HCT116 (cell line): ENCODE measurements at regions not wholly inside any gene's neighbourhood (a gene's known extent, or its start where the extent isn't known, plus 50 kb on each side); places are given as distances from the start of the nearest gene placed in this dataset.

Experiments used
- ATAC-seq: fragments of 200-7000 bp; cut with Tn5 transposase; 2 replicates; pipeline ENCODE4 v1.9.1; 2020; ENCODE audit warnings: mild to moderate bottlenecking, moderate library complexity
- BruUV-seq: library from RNA; stranded (reverse); fragments of 400-500 nt; replicated peaks from 2 replicates; lab custom pipeline; 2021; lab: Mats Ljungman, UMichigan
- CTCF ChIA-PET: fragments of 300-600 bp; sonication (Branson Sonifier 250); formaldehyde crosslinking; loops from one replicate; lab custom pipeline; 2021; ENCODE audit warnings: antibody characterized with exemption; lab: Charles Lee
- POLR2A ChIA-PET: fragments of 300-600, 350-600 bp; sonication (Branson Sonifier 250); formaldehyde crosslinking; loops from one replicate; lab custom pipeline; 2021; ENCODE audit warnings: antibody characterized with exemption; lab: Charles Lee
- RAD21 ChIA-PET, 2 experiments: fragments of 300-600 bp; sonication (Branson Sonifier 250); formaldehyde crosslinking; loops; one replicate each; lab custom pipeline; 2023; ENCODE audit warnings: low total read pairs in 2 of 2; ENCODE audit not compliant: uncharacterized antibody in 2 of 2, unreplicated experiment in 2 of 2, low non-redundant PET in 1 of 2; lab: Charles Lee
- DNase-seq: peaks from one replicate; pipeline ENCODE4 v3.0.0-alpha.2; 2010; ENCODE audit warnings: low read depth, low spot score
- H2AFZ ChIP-seq: fragments of 200-600 bp; shearing (Covaris generic), sonication (generic); 2 replicates; pipeline ENCODE4 v1.6.1; 2017; ENCODE audit warnings: low read depth, mixed run types, mixed read lengths, antibody characterized with exemption, low read length; ENCODE audit not compliant: poor library complexity, severe bottlenecking
- H3K27ac ChIP-seq: 2 replicates; pipeline ENCODE4 v1.5.1; 2012; ENCODE audit warnings: low read depth, low read length
- H3K27me3 ChIP-seq: fragments of 200-600 bp; sonication (generic); 2 replicates; pipeline ENCODE4 v1.6.1; 2016; ENCODE audit warnings: mixed run types, low read length, mixed read lengths; ENCODE audit not compliant: insufficient read depth
- H3K36me3 ChIP-seq, 2 experiments: fragments of 200-500 bp in 1 of 2; fragments of 200-600 bp in 1 of 2; sonication (Bioruptor generic) in 1 of 2; sonication (generic) in 1 of 2; 2 replicates each; pipeline versions ENCODE4 v1.5.1 to v1.6.1; 2014 to 2016; ENCODE audit warnings: low read length in 2 of 2, inconsistent platforms in 1 of 2, mixed read lengths in 1 of 2, mixed run types in 1 of 2; ENCODE audit not compliant: insufficient read depth in 2 of 2, control insufficient read depth in 1 of 2
- H3K4me1 ChIP-seq, 2 experiments: fragments of 200-600 bp in 1 of 2; sonication (generic) in 1 of 2; 2 replicates each; pipeline versions ENCODE4 v1.5.1 to v1.6.1; 2012 to 2017; ENCODE audit warnings: low read length in 2 of 2, inconsistent platforms in 1 of 2, mild to moderate bottlenecking in 1 of 2, mixed read lengths in 1 of 2, mixed run types in 1 of 2, moderate library complexity in 1 of 2; ENCODE audit not compliant: insufficient read depth in 2 of 2, control insufficient read depth in 1 of 2
- H3K4me2 ChIP-seq: fragments of 200-600 bp; sonication (generic); 2 replicates; pipeline ENCODE4 v1.6.1; 2017; ENCODE audit warnings: mixed run types, low read length, mixed read lengths
- H3K4me3 ChIP-seq, 2 experiments: fragments of 200-600 bp in 1 of 2; sonication (generic) in 1 of 2; replicated peaks in 1 of 2; 2 replicates each; pipeline ENCODE4 v1.5.1; 2011 to 2016; ENCODE audit warnings: low read length in 2 of 2, control low read depth in 1 of 2, low read depth in 1 of 2, mild to moderate bottlenecking in 1 of 2, mixed read lengths in 1 of 2, mixed run types in 1 of 2
- H3K79me2 ChIP-seq: fragments of 200-600 bp; sonication (generic); 2 replicates; pipeline ENCODE4 v1.6.1; 2017; ENCODE audit warnings: mild to moderate bottlenecking, mixed run types, low read length, moderate library complexity, mixed read lengths; ENCODE audit not compliant: insufficient read depth
- H3K9ac ChIP-seq: fragments of 200-600 bp; sonication (generic); 2 replicates; pipeline ENCODE4 v1.6.1; 2016; ENCODE audit warnings: low read length, mixed read lengths
- H3K9me2 ChIP-seq: fragments of 200-600 bp; sonication (generic), shearing (Covaris generic); 2 replicates; pipeline ENCODE4 v1.6.1; 2017; ENCODE audit warnings: mixed run types, mild to moderate bottlenecking, moderate library complexity; ENCODE audit not compliant: insufficient read depth
- H3K9me3 ChIP-seq, 2 experiments: fragments of 200-500 bp in 1 of 2; fragments of 200-600 bp in 1 of 2; sonication (Bioruptor generic) in 1 of 2; sonication (generic) in 1 of 2; 2 replicates each; pipeline ENCODE4 v1.6.1; 2014 to 2017; ENCODE audit warnings: low read length in 2 of 2, mixed read lengths in 2 of 2, inconsistent platforms in 1 of 2, low read depth in 1 of 2, mild to moderate bottlenecking in 1 of 2, mixed run types in 1 of 2, moderate library complexity in 1 of 2; ENCODE audit not compliant: control insufficient read depth in 1 of 2, insufficient read depth in 1 of 2
- H4K20me1 ChIP-seq: fragments of 200-600 bp; sonication (generic), shearing (Covaris generic); 2 replicates; pipeline ENCODE4 v1.6.1; 2017; ENCODE audit warnings: mixed run types, mild to moderate bottlenecking, moderate library complexity; ENCODE audit not compliant: insufficient read depth
- CBX3 ChIP-seq: IDR thresholded peaks from 2 replicates; pipeline ENCODE4 v1.6.1; 2012; ENCODE audit warnings: low read depth
- CEBPB ChIP-seq: IDR thresholded peaks from 2 replicates; pipeline ENCODE4 v1.6.1; 2012; ENCODE audit warnings: low read depth
- EGR1 ChIP-seq: IDR thresholded peaks from 2 replicates; pipeline ENCODE4 v1.6.1; 2012; ENCODE audit warnings: low read depth
- ELF1 ChIP-seq: IDR thresholded peaks from 2 replicates; pipeline ENCODE4 v1.6.1; 2012; ENCODE audit warnings: low read depth, borderline replicate concordance
- EZH2 ChIP-seq: fragments of 200-600 bp; sonication (generic); IDR thresholded peaks from 2 replicates; pipeline ENCODE4 v1.6.1; 2017; ENCODE audit warnings: antibody characterized with exemption, mixed run types
- EZH2phosphoT487 ChIP-seq: fragments of 200-600 bp; IDR thresholded peaks from 2 replicates; pipeline ENCODE4 v1.6.1; 2018; ENCODE audit warnings: antibody characterized with exemption, borderline replicate concordance
- FOSL1 ChIP-seq: IDR thresholded peaks from 2 replicates; pipeline ENCODE4 v1.6.1; 2012; ENCODE audit warnings: low read depth
- MAX ChIP-seq: IDR thresholded peaks from 2 replicates; pipeline ENCODE4 v1.6.1; 2012
- POLR2A ChIP-seq: IDR thresholded peaks from 2 replicates; pipeline ENCODE4 v1.7.0; 2011; ENCODE audit warnings: borderline replicate concordance; ENCODE audit not compliant: insufficient read depth, insufficient read length; ENCODE audit errors: extremely low read depth
- POLR2AphosphoS5 ChIP-seq: IDR thresholded peaks from 2 replicates; pipeline ENCODE4 v1.6.1; 2011; ENCODE audit warnings: mild to moderate bottlenecking, low read depth, low read length, moderate library complexity
- RAD21 ChIP-seq: IDR thresholded peaks from 2 replicates; pipeline ENCODE4 v1.6.1; 2012; ENCODE audit warnings: low read depth, mild to moderate bottlenecking
- SP1 ChIP-seq: IDR thresholded peaks from 2 replicates; pipeline ENCODE4 v1.6.1; 2012; ENCODE audit warnings: low read depth
- TCF7L2 ChIP-seq: IDR thresholded peaks from 2 replicates; pipeline ENCODE4 v1.7.0; 2011; ENCODE audit warnings: borderline replicate concordance, inconsistent platforms; ENCODE audit not compliant: insufficient read depth, insufficient read length; ENCODE audit errors: extremely low read depth
- ZBTB33 ChIP-seq: IDR thresholded peaks from 2 replicates; pipeline ENCODE4 v1.6.1; 2011; ENCODE audit warnings: mild to moderate bottlenecking, low read length, moderate library complexity; ENCODE audit not compliant: insufficient replicate concordance; ENCODE audit errors: extremely low read depth
- ZFX ChIP-seq: fragments of 450-650 bp; IDR thresholded peaks from 2 replicates; pipeline ENCODE4 v1.6.1; 2017
- intact Hi-C: fragments of 100-400 bp; cut with micrococcal nuclease; formaldehyde crosslinking; loops from 2 replicates; pipeline ENCODE4 v1.10.0; 2022

- TF ChIP-seq ZFX (no peak), ELF1 (no peak), POLR2A (no peak), EGR1 (no peak), CBX3 (no peak)
- ATAC-seq = no peak
- ChIA-PET RAD21 (no interaction called here), CTCF (no interaction called here), POLR2A (no interaction called here)
- Histone ChIP-seq H3K79me2 (no peaks in the 10 kb centered on the region), H3K36me3 (no peaks in the 10 kb centered on the region), H3K27me3 (no peaks in the 10 kb centered on the region), H3K9me3 (peaks cover 3 to 20% of the 10 kb centered on the region in 2 experiments; a peak in 2 of 4 replicates), H3K4me1 (no peaks in the 10 kb centered on the region), H3K27ac (no peak overlapping the region), H3K9me2 (no peaks in the 10 kb centered on the region), H3K4me2 (no peak overlapping the region), H4K20me1 (no peaks in the 10 kb centered on the region), H3K9ac (no peak overlapping the region), H3K4me3 (no peak overlapping the region), H2AFZ (no peak overlapping the region)
- intact Hi-C loops = no loop called here
- no peak for DNase-seq
- BruUV-seq = no TSS peak
Measured at GRCh38 chr14:84084056-84084630, 1445.8 kb upstream of the FLRT2 start.

- no peak overlapping the region for H3K27ac ChIP-seq
- no TSS peak for BruUV-seq
- no peaks in the 10 kb centered on the region for H4K20me1 ChIP-seq
- intact Hi-C loops = no loop called here
- H3K27me3 ChIP-seq = no peaks in the 10 kb centered on the region
- no peak for TF ChIP-seq CBX3
- no peak for TF ChIP-seq TCF7L2
- TF ChIP-seq EGR1 = no peak
- no peak for TF ChIP-seq EZH2phosphoT487
- TF ChIP-seq EZH2 = no peak
- no peak for TF ChIP-seq MAX
- TF ChIP-seq CEBPB = no peak
- TF ChIP-seq ZBTB33 = no peak
- no peak for TF ChIP-seq POLR2AphosphoS5
- no peak for TF ChIP-seq SP1
- TF ChIP-seq RAD21 = no peak
- TF ChIP-seq FOSL1 = no peak
- H3K4me2 ChIP-seq = no peak overlapping the region
- POLR2A ChIA-PET = no interaction called here
- H3K9me2 ChIP-seq = no peaks in the 10 kb centered on the region
- RAD21 ChIA-PET = no interaction called here
- CTCF ChIA-PET = no interaction called here
- H3K36me3 ChIP-seq = no peaks in the 10 kb centered on the region
- no peak overlapping the region for H3K9ac ChIP-seq
- peaks cover 3 to 22% of the 10 kb centered on the region in 2 experiments; a peak in 2 of 4 replicates for H3K9me3 ChIP-seq
- no peaks in the 10 kb centered on the region for H3K4me1 ChIP-seq
- DNase-seq (no peak), ATAC-seq (no peak)
- no peak overlapping the region for H2AFZ ChIP-seq
- no peak overlapping the region for H3K4me3 ChIP-seq
- no peaks in the 10 kb centered on the region for H3K79me2 ChIP-seq
Measured at GRCh38 chr14:84085493-84085892, 1444.5 kb upstream of the FLRT2 start.
